ENCODE measurements at regions not wholly inside any gene's neighbourhood (a gene's known extent, or its start where the extent isn't known, plus 50 kb on each side); places are given as distances from the start of the nearest gene placed in this dataset.
"Not testable (repeated sequence)": the region's sequence is repeated elsewhere in the genome, so short reads cannot be mapped to it uniquely, and the experiment has no call there.

GRCh38 chr21:7825627-7826026 lies 2695.8 kb upstream of the TPTE start:
- DNase-seq; intact Hi-C loops (cut with micrococcal nuclease): not testable (repeated sequence)
- ATAC-seq, result peak; percentile 87

- ATAC-seq; DNase-seq; intact Hi-C loops (cut with micrococcal nuclease): not testable (repeated sequence)
Observed at GRCh38 chr21:7826174-7826573, 2695.2 kb upstream of the TPTE start.

GRCh38 chr21:7828260-7828659 lies 2693.1 kb upstream of the TPTE start:
- intact Hi-C loops (cut with micrococcal nuclease); DNase-seq; ATAC-seq: not testable (repeated sequence)

GRCh38 chr21:7829411-7829810 lies 2692.0 kb upstream of the TPTE start:
- ATAC-seq, result peak; percentile 94
- DNase-seq; intact Hi-C loops (cut with micrococcal nuclease): not testable (repeated sequence)

GRCh38 chr21:7837315-7837714 lies 2684.1 kb upstream of the TPTE start:
- ATAC-seq, result peak; percentile 52
- intact Hi-C loops (cut with micrococcal nuclease); DNase-seq: not testable (repeated sequence)

GRCh38 chr21:7853426-7853825 lies 2668.0 kb upstream of the TPTE start:
- ATAC-seq, result peak; percentile 72
- DNase-seq; intact Hi-C loops (cut with micrococcal nuclease): not testable (repeated sequence)

GRCh38 chr21:7853836-7854235 lies 2667.5 kb upstream of the TPTE start:
- peak; percentile 56 for ATAC-seq
- DNase-seq; intact Hi-C loops (cut with micrococcal nuclease): not testable (repeated sequence)
